HL-60 (cell line): ENCODE measurements at regions not wholly inside any gene's neighbourhood (a gene's known extent, or its start where the extent isn't known, plus 50 kb on each side); places are given as distances from the start of the nearest gene placed in this dataset.

Source experiments
- CTCF ChIP-seq: IDR thresholded peaks from one replicate; pipeline ENCODE4 v1.5.1; 2011; ENCODE audit warnings: low read length, control low read depth, inconsistent platforms; ENCODE audit not compliant: insufficient read depth
- GABPA ChIP-seq: IDR thresholded peaks from 2 replicates; pipeline ENCODE4 v1.6.1; 2012; ENCODE audit warnings: low read depth
- POLR2AphosphoS5 ChIP-seq: IDR thresholded peaks from 2 replicates; pipeline ENCODE4 v1.6.1; 2012; ENCODE audit warnings: low read depth
- REST ChIP-seq: IDR thresholded peaks from 2 replicates; pipeline ENCODE4 v1.6.1; 2012; ENCODE audit warnings: low read depth; ENCODE audit not compliant: insufficient replicate concordance

GRCh38 chr6:126550323-126550722 lies 210.4 kb downstream of the CENPW start:
- TF ChIP-seq CTCF = no peak
- no peak for TF ChIP-seq REST
- no peak for TF ChIP-seq POLR2AphosphoS5
- no peak for TF ChIP-seq GABPA
